ENCODE measurements at regions not wholly inside any gene's neighbourhood (a gene's known extent, or its start where the extent isn't known, plus 50 kb on each side); places are given as distances from the start of the nearest gene placed in this dataset.

GRCh38 chr14:71713451-71713850 lies 218.8 kb upstream of the RGS6 start:
- TF ChIP-seq CTCF (IDR thresholded peaks at IDR 0.05) (no peak), POLR2A (IDR thresholded peaks at IDR 0.05) (no peak)

Measured in uterus (tissue), 2 donors.